Karpas-422 (cell line): ENCODE measurements at regions not wholly inside any gene's neighbourhood (a gene's known extent, or its start where the extent isn't known, plus 50 kb on each side); places are given as distances from the start of the nearest gene placed in this dataset.

Experiments used
- DNase-seq: peaks from one replicate; pipeline ENCODE4 v3.0.0-alpha.2; 2015
- H2AFZ ChIP-seq: fragments of 200-600 bp; sonication (generic); 2 replicates; pipeline ENCODE4 v1.6.1; 2014; ENCODE audit warnings: antibody characterized with exemption, low read length, mixed read lengths
- H3K27ac ChIP-seq: fragments of 200-600 bp; sonication (generic); 2 replicates; pipeline ENCODE4 v1.5.1; 2014; ENCODE audit warnings: mild to moderate bottlenecking, low read length, moderate library complexity
- H3K27me3 ChIP-seq: fragments of 200-600 bp; sonication (generic); 2 replicates; pipeline ENCODE4 v1.6.1; 2014; ENCODE audit warnings: low read length, mixed read lengths
- H3K36me3 ChIP-seq: fragments of 200-600 bp; sonication (generic); 2 replicates; pipeline ENCODE4 v1.6.1; 2014; ENCODE audit warnings: low read length, mixed read lengths; ENCODE audit not compliant: insufficient read depth
- H3K4me1 ChIP-seq: fragments of 200-600 bp; sonication (generic); 2 replicates; pipeline ENCODE4 v1.6.1; 2014; ENCODE audit warnings: mild to moderate bottlenecking, low read length, mixed read lengths
- H3K4me2 ChIP-seq: fragments of 200-600 bp; sonication (generic); 2 replicates; pipeline ENCODE4 v1.6.1; 2014; ENCODE audit warnings: low read length, low read depth, mild to moderate bottlenecking; ENCODE audit not compliant: poor library complexity, severe bottlenecking
- H3K4me3 ChIP-seq: fragments of 200-600 bp; sonication (generic); 2 replicates; pipeline ENCODE4 v1.5.1; 2014; ENCODE audit warnings: mild to moderate bottlenecking, antibody characterized with exemption, low read length, mixed read lengths
- H3K79me2 ChIP-seq: fragments of 200-600 bp; sonication (generic); 2 replicates; pipeline ENCODE4 v1.6.1; 2014; ENCODE audit warnings: mild to moderate bottlenecking, low read length, mixed read lengths
- H3K9ac ChIP-seq: fragments of 200-600 bp; sonication (generic); 2 replicates; pipeline ENCODE4 v1.6.0; 2014; ENCODE audit warnings: low read length
- H3K9me2 ChIP-seq: fragments of 200-600 bp; sonication (generic), shearing (Covaris generic); replicated peaks from 2 replicates; pipeline ENCODE4 v1.6.0; 2014; ENCODE audit warnings: mild to moderate bottlenecking, low read length, moderate library complexity; ENCODE audit not compliant: insufficient read depth
- H3K9me3 ChIP-seq: fragments of 300-700, 200-600 bp; sonication (generic); 2 replicates; pipeline ENCODE4 v1.6.1; 2014; ENCODE audit warnings: low read length, mixed read lengths
- H4K20me1 ChIP-seq: fragments of 200-600 bp; sonication (generic); 2 replicates; pipeline ENCODE4 v1.6.1; 2014; ENCODE audit warnings: mild to moderate bottlenecking, antibody characterized with exemption, low read length, low read depth; ENCODE audit not compliant: insufficient read depth

DNA sequence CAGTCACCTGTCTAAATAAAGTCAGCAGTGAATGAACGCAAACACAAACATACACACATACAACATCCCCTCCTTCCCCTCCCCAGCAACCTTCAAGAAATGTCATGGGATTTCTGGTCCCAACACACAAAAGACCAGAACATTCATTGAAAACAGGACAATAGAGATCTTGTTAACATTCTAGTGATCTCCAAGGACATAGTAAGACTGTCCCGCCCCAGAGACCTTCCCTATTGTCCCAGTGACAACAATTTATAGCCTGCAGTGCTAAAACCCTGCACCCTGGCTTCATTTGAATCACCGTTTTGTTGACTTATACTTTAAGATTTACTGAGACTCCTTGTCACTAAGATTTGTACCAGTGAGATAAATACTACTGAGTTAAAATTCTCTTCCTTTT, 143.9 kb upstream of the NOX3 start:
- Histone ChIP-seq H4K20me1 (no peaks in the 10 kb centered on the region), H2AFZ (no peak overlapping the region), H3K27ac (no peak overlapping the region), H3K9me3 (no peaks in the 10 kb centered on the region), H3K9me2 (no peaks in the 10 kb centered on the region), H3K4me1 (no peaks in the 10 kb centered on the region), H3K36me3 (no peaks in the 10 kb centered on the region), H3K9ac (no peak overlapping the region), H3K4me3 (no peak overlapping the region), H3K4me2 (no peak overlapping the region), H3K79me2 (no peaks in the 10 kb centered on the region), H3K27me3 (no peaks in the 10 kb centered on the region)
- DNase-seq = no peak

- H3K9me2 ChIP-seq = no peaks in the 10 kb centered on the region
- H3K4me1 ChIP-seq = no peaks in the 10 kb centered on the region
- no peak overlapping the region for H2AFZ ChIP-seq
- H3K4me3 ChIP-seq = no peak overlapping the region
- no peak for DNase-seq
- H3K27me3 ChIP-seq = no peaks in the 10 kb centered on the region
- H4K20me1 ChIP-seq = no peaks in the 10 kb centered on the region
- H3K27ac ChIP-seq = no peak overlapping the region
- no peaks in the 10 kb centered on the region for H3K9me3 ChIP-seq
- H3K9ac ChIP-seq = no peak overlapping the region
- no peak overlapping the region for H3K4me2 ChIP-seq
- no peaks in the 10 kb centered on the region for H3K79me2 ChIP-seq
- no peaks in the 10 kb centered on the region for H3K36me3 ChIP-seq
These were observed 143.5 kb upstream of the NOX3 start for GRCh38 chr6:155599160-155599559.

- no peak for DNase-seq
- H3K4me1 ChIP-seq = no peaks in the 10 kb centered on the region
- H3K9me3 ChIP-seq = no peaks in the 10 kb centered on the region
- no peak overlapping the region for H3K4me3 ChIP-seq
- no peak overlapping the region for H3K9ac ChIP-seq
- no peaks in the 10 kb centered on the region for H3K9me2 ChIP-seq
- no peaks in the 10 kb centered on the region for H4K20me1 ChIP-seq
- H3K4me2 ChIP-seq = no peak overlapping the region
- no peaks in the 10 kb centered on the region for H3K36me3 ChIP-seq
- H3K27me3 ChIP-seq = no peaks in the 10 kb centered on the region
- no peak overlapping the region for H3K27ac ChIP-seq
- no peak overlapping the region for H2AFZ ChIP-seq
- H3K79me2 ChIP-seq = no peaks in the 10 kb centered on the region
These were observed 139.6 kb upstream of the NOX3 start for GRCh38 chr6:155595284-155595683.

GRCh38 chr6:155591741-155592140, 136.1 kb upstream of the NOX3 start:
- no peaks in the 10 kb centered on the region for H4K20me1 ChIP-seq
- no peak overlapping the region for H3K9ac ChIP-seq
- H3K4me3 ChIP-seq = no peak overlapping the region
- no peaks in the 10 kb centered on the region for H3K79me2 ChIP-seq
- H3K4me2 ChIP-seq = no peak overlapping the region
- no peaks in the 10 kb centered on the region for H3K36me3 ChIP-seq
- no peaks in the 10 kb centered on the region for H3K4me1 ChIP-seq
- no peak for DNase-seq
- no peaks in the 10 kb centered on the region for H3K27me3 ChIP-seq
- H2AFZ ChIP-seq = no peak overlapping the region
- no peaks in the 10 kb centered on the region for H3K9me3 ChIP-seq
- no peaks in the 10 kb centered on the region for H3K9me2 ChIP-seq
- H3K27ac ChIP-seq = no peak overlapping the region

DNA sequence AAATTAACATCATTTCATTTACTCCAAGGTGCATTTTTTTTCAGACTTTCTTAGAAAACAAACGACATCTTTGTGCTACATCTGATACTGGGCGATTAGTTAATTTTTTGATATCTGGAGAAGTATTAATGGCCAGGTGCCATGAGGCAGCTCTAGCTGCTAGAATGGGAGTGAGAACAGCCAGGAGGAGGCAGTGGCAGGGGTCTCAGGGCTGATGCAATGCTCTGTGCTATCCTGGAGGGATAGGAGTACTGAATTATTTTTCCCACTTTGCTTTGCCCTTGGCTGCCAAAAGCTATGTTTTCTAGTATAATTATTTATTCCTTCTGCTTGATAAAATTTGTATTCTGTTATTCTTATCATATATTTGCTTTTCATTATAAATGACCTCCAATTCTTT, 133.6 kb upstream of the NOX3 start:
- Histone ChIP-seq H3K79me2 (no peaks in the 10 kb centered on the region), H3K27ac (no peak overlapping the region), H3K9me2 (no peaks in the 10 kb centered on the region), H3K36me3 (no peaks in the 10 kb centered on the region), H3K4me3 (no peak overlapping the region), H3K4me1 (no peaks in the 10 kb centered on the region), H3K9me3 (no peaks in the 10 kb centered on the region), H2AFZ (no peak overlapping the region), H3K4me2 (no peak overlapping the region), H3K27me3 (no peaks in the 10 kb centered on the region), H4K20me1 (no peaks in the 10 kb centered on the region), H3K9ac (no peak overlapping the region)
- no peak for DNase-seq

DNA sequence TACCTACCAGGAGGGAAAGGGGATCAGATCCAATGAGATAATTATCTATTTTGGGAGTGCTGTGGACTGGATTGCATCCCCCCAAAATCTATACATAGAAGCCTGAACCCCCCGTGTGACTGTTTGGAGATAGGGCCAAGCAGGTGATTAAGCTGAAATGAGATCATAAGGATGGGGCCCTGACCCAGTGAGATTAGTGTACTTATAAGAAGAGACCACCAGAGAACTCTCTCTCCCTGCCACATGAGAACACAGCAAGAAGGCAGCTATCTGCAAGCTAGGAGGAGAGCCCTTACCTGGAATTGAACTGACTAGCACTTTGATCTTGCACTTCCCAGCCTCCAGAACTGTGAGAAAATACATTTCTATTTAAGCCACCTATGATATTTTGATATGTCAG, 132.2 kb upstream of the NOX3 start:
- no peaks in the 10 kb centered on the region for H3K4me1 ChIP-seq
- no peak overlapping the region for H2AFZ ChIP-seq
- H3K4me3 ChIP-seq = no peak overlapping the region
- no peak overlapping the region for H3K9ac ChIP-seq
- H4K20me1 ChIP-seq = no peaks in the 10 kb centered on the region
- H3K9me2 ChIP-seq = no peaks in the 10 kb centered on the region
- no peaks in the 10 kb centered on the region for H3K27me3 ChIP-seq
- H3K36me3 ChIP-seq = no peaks in the 10 kb centered on the region
- H3K9me3 ChIP-seq = no peaks in the 10 kb centered on the region
- H3K4me2 ChIP-seq = no peak overlapping the region
- no peak for DNase-seq
- H3K79me2 ChIP-seq = no peaks in the 10 kb centered on the region
- no peak overlapping the region for H3K27ac ChIP-seq

DNA sequence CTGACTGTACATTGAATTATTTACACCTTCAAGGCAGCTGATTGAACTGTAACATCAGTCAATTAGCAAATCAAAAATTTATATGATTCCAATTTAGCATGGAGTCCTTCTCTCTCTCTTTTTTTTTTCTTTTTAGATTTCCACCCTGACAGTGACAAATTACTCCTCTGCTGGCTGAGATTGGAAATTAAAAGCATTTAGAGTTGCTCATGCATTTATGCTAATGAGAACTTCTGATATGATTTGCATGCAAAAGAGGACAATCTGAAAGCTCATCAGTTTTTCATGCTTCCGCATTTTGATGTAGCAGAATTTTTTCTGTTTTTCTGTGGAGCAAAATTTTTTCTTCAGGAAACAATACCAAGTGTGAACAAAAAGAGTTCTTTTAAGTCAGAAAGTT, 130.5 kb upstream of the NOX3 start:
- no peak overlapping the region for H3K4me2 ChIP-seq
- H3K4me3 ChIP-seq = no peak overlapping the region
- no peaks in the 10 kb centered on the region for H3K9me2 ChIP-seq
- no peak overlapping the region for H3K27ac ChIP-seq
- no peaks in the 10 kb centered on the region for H3K79me2 ChIP-seq
- H4K20me1 ChIP-seq = no peaks in the 10 kb centered on the region
- no peak overlapping the region for H2AFZ ChIP-seq
- H3K36me3 ChIP-seq = no peaks in the 10 kb centered on the region
- H3K27me3 ChIP-seq = no peaks in the 10 kb centered on the region
- H3K9me3 ChIP-seq = no peaks in the 10 kb centered on the region
- H3K4me1 ChIP-seq = no peaks in the 10 kb centered on the region
- no peak for DNase-seq
- H3K9ac ChIP-seq = no peak overlapping the region

DNA sequence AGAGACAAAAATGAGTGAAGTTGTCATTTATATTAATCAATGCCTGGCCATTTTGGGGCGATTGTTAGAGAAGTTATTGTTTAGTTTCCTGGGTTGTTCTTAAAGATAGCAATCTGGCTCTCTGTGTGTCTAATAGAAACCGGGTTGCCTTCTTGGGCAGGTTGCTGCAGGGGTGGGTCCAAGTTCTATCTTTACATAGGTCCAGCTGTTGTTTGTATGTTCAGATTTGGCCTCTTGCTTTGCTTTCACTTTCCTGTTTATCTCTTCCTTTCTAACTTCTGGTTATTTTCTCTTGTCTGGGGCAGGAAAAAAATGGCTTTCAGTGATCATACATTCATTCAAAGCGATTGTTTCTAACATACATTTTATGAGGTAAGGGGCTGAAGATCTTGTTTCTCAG, 128.4 kb upstream of the NOX3 start:
- Histone ChIP-seq H3K4me3 (no peak overlapping the region), H4K20me1 (no peaks in the 10 kb centered on the region), H3K4me1 (no peaks in the 10 kb centered on the region), H3K4me2 (no peak overlapping the region), H3K9me2 (no peaks in the 10 kb centered on the region), H3K27me3 (no peaks in the 10 kb centered on the region), H3K79me2 (no peaks in the 10 kb centered on the region), H3K27ac (no peak overlapping the region), H3K36me3 (no peaks in the 10 kb centered on the region), H3K9ac (no peak overlapping the region), H3K9me3 (no peaks in the 10 kb centered on the region), H2AFZ (peak overlapping the region; percentile 41; the same call in 1 of the 2 replicates)
- DNase-seq = no peak
